ENCODE measurements at regions not wholly inside any gene's neighbourhood (a gene's known extent, or its start where the extent isn't known, plus 50 kb on each side); places are given as distances from the start of the nearest gene placed in this dataset.
"Not testable (repeated sequence)": the region's sequence is repeated elsewhere in the genome, so short reads cannot be mapped to it uniquely, and the experiment has no call there.

- ATAC-seq, result peak; percentile 100
- TF ChIP-seq SNAI2 (CRISPR knock-in tag; IDR thresholded peaks at IDR 0.05) (no peak), RARB (CRISPR knock-in tag; IDR thresholded peaks at IDR 0.05) (no peak), ZNF565 (CRISPR knock-in tag; conservative IDR thresholded peaks at IDR 0.05; ENCODE audit: low read depth) (no peak), ARNTL (CRISPR knock-in tag; IDR thresholded peaks at IDR 0.05; ENCODE audit: borderline replicate concordance, low read depth) (no peak), PPARA (CRISPR knock-in tag; IDR thresholded peaks at IDR 0.05; ENCODE audit: borderline replicate concordance) (no peak), ZFP3 (CRISPR knock-in tag; IDR thresholded peaks at IDR 0.05) (no peak), ZNF8 (CRISPR knock-in tag; IDR thresholded peaks at IDR 0.05) (no peak), ESRRG (CRISPR knock-in tag; IDR thresholded peaks at IDR 0.05) (no peak)
- TF ChIP-seq, protein P1, sequence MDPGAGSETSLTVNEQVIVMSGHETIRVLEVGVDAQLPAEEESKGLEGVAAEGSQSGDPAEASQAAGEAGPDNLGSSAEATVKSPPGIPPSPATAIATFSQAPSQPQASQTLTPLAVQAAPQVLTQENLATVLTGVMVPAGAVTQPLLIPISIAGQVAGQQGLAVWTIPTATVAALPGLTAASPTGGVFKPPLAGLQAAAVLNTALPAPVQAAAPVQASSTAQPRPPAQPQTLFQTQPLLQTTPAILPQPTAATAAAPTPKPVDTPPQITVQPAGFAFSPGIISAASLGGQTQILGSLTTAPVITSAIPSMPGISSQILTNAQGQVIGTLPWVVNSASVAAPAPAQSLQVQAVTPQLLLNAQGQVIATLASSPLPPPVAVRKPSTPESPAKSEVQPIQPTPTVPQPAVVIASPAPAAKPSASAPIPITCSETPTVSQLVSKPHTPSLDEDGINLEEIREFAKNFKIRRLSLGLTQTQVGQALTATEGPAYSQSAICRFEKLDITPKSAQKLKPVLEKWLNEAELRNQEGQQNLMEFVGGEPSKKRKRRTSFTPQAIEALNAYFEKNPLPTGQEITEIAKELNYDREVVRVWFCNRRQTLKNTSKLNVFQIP (CRISPR knock-in tag; IDR thresholded peaks at IDR 0.05; ENCODE audit: borderline replicate concordance, low read depth), result no peak
Measured at GRCh38 chr11:103609117-103610066, 427.0 kb upstream of the DDI1 start.

GRCh38 chr11:103610435-103610834, 426.0 kb upstream of the DDI1 start:
- no peak for ATAC-seq
- TF ChIP-seq TCF4 (CRISPR knock-in tag; IDR thresholded peaks at IDR 0.05; ENCODE audit: borderline replicate concordance) (no peak), CSRNP3 (CRISPR knock-in tag; IDR thresholded peaks at IDR 0.05) (no peak), CREB5 (CRISPR knock-in tag; IDR thresholded peaks at IDR 0.05; ENCODE audit: low read depth) (no peak), CSDC2 (CRISPR knock-in tag; IDR thresholded peaks at IDR 0.05) (no peak)

GRCh38 chr11:103611526-103612260, 424.7 kb upstream of the DDI1 start:
- not testable (repeated sequence) for ATAC-seq

- not testable (repeated sequence) for ATAC-seq
Measured at GRCh38 chr11:103612451-103612850, 424.0 kb upstream of the DDI1 start.

DNA sequence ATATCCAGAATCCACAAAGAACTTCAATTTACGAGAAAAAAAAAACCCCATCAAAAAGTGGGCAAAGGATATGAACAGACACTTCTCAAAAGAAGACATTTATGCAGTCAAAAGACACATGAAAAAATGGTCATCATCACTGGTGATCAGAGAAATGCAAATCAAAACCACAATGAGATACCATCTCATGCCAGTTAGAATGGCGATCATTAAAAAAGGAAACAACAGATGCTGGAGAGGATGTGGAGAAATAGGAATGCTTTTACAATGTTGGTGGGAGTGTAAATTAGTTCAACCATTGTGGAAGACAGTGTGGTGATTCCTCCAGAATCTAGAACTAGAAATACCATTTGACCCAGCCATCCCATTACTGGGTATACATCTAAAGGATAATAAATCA, 419.9 kb upstream of the DDI1 start:
- not testable (repeated sequence) for ATAC-seq

- TF ChIP-seq TCF4 (CRISPR knock-in tag; IDR thresholded peaks at IDR 0.05; ENCODE audit: borderline replicate concordance) (peak; percentile 87), ZFP30 (CRISPR knock-in tag; IDR thresholded peaks at IDR 0.05) (no peak), ISL1 (CRISPR knock-in tag; IDR thresholded peaks at IDR 0.05) (peak; percentile 57; the same call in 1 of the 2 replicates), TOX (CRISPR knock-in tag; IDR thresholded peaks at IDR 0.05; ENCODE audit: borderline replicate concordance) (no peak)
- TF ChIP-seq, protein P2, sequence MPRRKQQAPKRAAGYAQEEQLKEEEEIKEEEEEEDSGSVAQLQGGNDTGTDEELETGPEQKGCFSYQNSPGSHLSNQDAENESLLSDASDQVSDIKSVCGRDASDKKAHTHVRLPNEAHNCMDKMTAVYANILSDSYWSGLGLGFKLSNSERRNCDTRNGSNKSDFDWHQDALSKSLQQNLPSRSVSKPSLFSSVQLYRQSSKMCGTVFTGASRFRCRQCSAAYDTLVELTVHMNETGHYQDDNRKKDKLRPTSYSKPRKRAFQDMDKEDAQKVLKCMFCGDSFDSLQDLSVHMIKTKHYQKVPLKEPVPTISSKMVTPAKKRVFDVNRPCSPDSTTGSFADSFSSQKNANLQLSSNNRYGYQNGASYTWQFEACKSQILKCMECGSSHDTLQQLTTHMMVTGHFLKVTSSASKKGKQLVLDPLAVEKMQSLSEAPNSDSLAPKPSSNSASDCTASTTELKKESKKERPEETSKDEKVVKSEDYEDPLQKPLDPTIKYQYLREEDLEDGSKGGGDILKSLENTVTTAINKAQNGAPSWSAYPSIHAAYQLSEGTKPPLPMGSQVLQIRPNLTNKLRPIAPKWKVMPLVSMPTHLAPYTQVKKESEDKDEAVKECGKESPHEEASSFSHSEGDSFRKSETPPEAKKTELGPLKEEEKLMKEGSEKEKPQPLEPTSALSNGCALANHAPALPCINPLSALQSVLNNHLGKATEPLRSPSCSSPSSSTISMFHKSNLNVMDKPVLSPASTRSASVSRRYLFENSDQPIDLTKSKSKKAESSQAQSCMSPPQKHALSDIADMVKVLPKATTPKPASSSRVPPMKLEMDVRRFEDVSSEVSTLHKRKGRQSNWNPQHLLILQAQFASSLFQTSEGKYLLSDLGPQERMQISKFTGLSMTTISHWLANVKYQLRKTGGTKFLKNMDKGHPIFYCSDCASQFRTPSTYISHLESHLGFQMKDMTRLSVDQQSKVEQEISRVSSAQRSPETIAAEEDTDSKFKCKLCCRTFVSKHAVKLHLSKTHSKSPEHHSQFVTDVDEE (CRISPR knock-in tag; IDR thresholded peaks at IDR 0.05), result 0 out of 2 replicates have a peak, but pooled peaks have one; percentile 12
- peak; percentile 69 for ATAC-seq
Measured at GRCh38 chr11:103618528-103618927, 417.9 kb upstream of the DDI1 start.
